ENCODE measurements at regions not wholly inside any gene's neighbourhood (a gene's known extent, or its start where the extent isn't known, plus 50 kb on each side); places are given as distances from the start of the nearest gene placed in this dataset.

GRCh38 chr4:53956053-53956452 lies 108.4 kb downstream of the CHIC2 start:
- TF ChIP-seq, protein P1, sequence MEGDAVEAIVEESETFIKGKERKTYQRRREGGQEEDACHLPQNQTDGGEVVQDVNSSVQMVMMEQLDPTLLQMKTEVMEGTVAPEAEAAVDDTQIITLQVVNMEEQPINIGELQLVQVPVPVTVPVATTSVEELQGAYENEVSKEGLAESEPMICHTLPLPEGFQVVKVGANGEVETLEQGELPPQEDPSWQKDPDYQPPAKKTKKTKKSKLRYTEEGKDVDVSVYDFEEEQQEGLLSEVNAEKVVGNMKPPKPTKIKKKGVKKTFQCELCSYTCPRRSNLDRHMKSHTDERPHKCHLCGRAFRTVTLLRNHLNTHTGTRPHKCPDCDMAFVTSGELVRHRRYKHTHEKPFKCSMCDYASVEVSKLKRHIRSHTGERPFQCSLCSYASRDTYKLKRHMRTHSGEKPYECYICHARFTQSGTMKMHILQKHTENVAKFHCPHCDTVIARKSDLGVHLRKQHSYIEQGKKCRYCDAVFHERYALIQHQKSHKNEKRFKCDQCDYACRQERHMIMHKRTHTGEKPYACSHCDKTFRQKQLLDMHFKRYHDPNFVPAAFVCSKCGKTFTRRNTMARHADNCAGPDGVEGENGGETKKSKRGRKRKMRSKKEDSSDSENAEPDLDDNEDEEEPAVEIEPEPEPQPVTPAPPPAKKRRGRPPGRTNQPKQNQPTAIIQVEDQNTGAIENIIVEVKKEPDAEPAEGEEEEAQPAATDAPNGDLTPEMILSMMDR (tag by site-specific recombination; IDR thresholded peaks at IDR 0.05) = no peak
- TF ChIP-seq ZNF530 (tag by site-specific recombination; IDR thresholded peaks at IDR 0.05; ENCODE audit: low read depth) (no peak), RBAK (tag by site-specific recombination; IDR thresholded peaks at IDR 0.05) (no peak), PBX3 (CRISPR knock-in tag; IDR thresholded peaks at IDR 0.05) (no peak), ZNF132 (tag by site-specific recombination; IDR thresholded peaks at IDR 0.05; ENCODE audit: borderline replicate concordance) (no peak), ZNF274 (IDR thresholded peaks at IDR 0.05; ENCODE audit: low read length) (no peak), ZNF274 (tag by site-specific recombination; IDR thresholded peaks at IDR 0.05; ENCODE audit: borderline replicate concordance) (no peak), ZNF394 (tag by site-specific recombination; IDR thresholded peaks at IDR 0.05; ENCODE audit: borderline replicate concordance) (no peak)
